RCC 7860 (cell line): ENCODE measurements at regions not wholly inside any gene's neighbourhood (a gene's known extent, or its start where the extent isn't known, plus 50 kb on each side); places are given as distances from the start of the nearest gene placed in this dataset.
"Not testable (repeated sequence)": the region's sequence is repeated elsewhere in the genome, so short reads cannot be mapped to it uniquely, and the experiment has no call there.

ENCODE experiments used
- DNase-seq: peaks from one replicate; pipeline ENCODE4 v3.0.0-alpha.2; 2015; ENCODE audit warnings: low spot score
- FAIRE-seq: peaks from 2 replicates; lab custom pipeline; 2012; peaks lifted over from hg19 to GRCh38; lab: Jason Lieb, UNC

DNA sequence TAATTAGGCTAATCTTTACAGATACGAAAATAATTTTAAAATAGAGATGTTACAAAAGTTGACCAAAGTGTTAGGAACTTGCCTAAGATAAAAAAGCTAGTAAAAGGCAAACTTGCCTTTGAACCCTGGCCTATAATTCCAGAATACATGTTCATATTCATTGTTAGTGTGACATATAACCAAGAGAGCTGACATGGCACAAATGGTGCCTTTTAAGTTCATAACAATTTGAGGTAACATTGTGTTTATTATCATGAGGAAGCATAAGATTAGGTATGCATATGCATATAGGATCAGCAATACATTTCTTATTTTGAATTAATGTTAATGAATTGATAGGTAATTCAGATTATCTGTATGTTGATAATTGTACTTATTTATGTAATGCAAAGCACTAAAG lies 1537.9 kb upstream of the PRR20A start:
- no peak for FAIRE-seq

DNA sequence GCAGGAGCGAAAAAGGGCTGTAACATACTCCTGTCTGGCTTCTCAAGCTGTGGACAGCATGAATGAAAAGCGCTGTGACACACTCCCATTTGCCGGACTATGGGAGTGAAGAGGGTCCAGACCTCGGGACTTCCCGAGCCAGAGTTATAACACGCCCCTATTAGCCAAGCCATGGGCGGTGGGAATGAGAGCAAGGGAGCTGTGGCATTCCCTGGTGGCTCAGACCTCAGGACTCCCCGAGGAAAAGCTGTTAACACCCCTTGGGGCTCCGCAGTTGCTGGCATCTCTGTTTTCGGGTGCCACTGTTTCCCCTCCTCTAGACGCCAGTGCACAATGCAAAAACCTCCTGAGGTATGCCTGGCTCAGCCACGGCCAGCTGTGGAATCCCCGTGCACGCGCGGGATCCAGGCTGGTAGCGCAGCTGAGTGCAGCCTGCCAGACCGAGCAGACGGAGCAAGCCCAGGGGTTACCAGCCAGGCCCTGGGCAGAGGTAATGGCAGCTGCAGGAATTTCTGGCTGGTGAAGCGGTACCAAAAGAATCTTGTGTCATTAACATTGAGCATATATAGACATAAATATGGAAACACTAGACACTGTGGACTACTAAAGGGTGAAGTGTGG lies 1534.6 kb upstream of the PRR20A start:
- FAIRE-seq (no peak), DNase-seq (no peak)

More for the DNA sequence above, 1537.9 kb upstream of the PRR20A start:
- no peak for DNase-seq

DNA sequence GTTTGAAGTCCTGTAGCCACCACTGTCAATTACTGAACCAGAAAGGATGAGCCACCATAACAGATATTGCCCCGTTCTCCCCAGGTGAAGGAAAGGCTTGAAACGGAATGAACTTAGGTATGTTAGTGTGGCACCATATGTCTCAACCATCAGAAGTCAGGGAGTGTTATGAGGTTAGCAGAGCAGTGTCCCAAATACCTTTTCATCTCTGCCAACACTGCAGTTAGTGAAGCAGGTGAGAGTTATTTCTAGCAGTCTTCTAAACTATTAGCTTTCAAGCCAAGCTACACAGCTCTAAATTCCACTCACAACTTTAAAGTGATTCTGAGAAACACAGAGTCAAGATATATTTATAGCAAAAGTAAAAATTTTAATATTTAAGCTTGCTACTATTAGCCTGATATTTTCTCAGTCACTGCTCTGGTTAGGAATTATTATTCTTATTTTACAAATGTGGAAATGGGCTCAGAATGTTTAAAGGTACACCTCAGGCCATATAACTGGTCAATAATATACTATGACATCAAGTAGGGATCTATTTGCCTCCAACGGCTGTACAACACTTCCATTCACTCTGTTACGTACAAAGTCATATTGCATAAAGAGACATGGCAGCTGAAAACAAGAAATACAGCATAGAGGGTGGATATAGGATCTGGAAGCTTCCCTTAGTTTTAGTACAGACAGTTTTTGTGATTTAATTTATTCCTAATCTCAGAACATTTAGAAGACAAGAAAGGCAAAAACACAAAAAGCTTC lies 1527.1 kb upstream of the PRR20A start:
- no peak for DNase-seq
- no peak for FAIRE-seq

DNA sequence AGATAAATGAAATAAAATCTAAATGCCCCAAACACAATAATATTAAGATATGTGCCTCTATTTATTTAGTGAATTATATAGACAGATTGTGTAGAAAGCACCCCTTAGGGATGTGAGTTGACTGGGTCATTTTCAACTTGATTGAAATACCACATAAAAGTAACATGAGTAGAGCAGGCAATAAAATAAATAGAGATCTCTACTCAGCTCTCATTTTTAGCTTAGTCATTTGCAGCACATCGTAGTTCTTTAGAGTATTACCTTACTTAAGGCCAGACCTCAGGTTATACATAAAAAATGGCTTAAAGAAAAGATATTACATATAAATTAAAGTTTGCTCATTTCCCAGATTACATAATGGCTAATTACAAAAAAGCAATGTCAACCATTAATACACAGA lies 1525.6 kb upstream of the PRR20A start:
- FAIRE-seq (no peak), DNase-seq (no peak)

DNA sequence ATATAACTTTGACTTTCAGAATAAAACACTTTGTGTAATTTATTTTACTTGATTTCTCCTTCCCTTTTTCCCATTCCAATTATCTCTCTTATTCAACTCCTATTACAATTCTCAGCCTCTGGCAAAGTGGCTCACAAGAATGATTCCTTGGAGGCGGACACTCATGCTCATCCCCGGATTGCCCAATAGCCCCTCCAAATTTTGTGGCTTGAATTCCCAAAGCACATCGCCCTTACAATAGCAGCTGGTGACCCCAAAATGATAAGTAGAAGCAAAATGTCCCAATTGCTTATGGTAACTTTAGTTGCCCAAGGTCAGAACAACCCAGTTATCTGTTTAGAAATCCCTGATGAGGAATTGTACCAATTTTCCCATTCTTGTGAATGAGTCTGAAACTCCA lies 1523.5 kb upstream of the PRR20A start:
- FAIRE-seq (no peak), DNase-seq (no peak)

DNA sequence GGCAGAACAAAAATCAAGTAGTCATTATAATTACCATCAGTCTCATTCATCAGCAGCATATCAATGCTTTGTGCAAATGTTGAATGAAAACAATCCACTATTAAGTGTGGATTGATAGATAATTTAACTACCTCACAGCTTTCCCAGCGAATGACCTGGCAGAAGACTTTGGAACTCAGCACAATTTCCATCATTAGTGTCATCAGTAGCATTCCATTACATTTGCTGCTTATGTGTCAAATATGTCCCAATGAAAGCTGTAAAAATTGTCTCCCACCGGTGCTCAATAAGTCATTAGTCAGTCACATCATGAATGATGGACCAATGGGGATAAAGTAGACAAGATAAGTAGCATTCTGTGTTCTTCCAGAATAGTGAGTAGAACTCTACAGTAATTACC lies 1513.5 kb upstream of the PRR20A start:
- DNase-seq (no peak), FAIRE-seq (no peak)

DNA sequence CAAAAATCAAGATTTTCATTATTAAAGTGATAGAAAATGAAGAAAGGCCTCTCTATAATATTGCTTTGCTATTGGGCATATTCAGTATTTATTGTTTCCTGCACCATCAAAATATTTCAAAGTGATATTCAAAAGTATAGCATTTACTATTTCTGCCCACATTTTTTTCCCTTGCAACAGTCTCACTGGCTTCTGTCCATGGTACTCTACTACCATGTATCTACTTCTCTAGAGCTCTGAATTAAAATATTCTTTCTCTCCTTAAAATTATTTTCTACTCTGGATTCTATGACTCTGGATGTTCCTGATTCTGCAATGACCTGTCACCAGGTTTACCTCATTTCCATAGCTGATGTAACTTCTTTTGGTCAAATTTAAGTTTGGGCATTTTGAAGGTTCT lies 1508.3 kb upstream of the PRR20A start:
- DNase-seq (no peak), FAIRE-seq (no peak)

DNA sequence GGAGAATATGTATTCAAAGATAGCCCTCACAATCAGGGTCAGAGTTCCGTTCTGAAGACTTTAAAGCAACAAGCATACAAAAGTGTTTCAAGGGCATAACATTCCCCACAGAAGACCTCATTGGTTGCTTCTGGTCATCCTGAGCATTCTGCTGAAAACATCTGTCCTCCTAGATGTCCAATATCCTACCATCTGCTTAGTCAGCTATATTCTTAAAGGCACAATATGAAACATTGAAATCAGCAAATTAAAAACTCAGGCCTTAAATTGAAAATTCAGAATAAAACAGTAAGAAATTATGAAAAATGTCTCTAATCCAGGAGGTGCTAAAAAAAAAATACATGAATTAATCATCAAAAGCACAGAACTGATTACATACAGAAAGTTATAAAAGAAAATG lies 1491.2 kb upstream of the PRR20A start:
- no peak for DNase-seq
- FAIRE-seq = no peak

DNA sequence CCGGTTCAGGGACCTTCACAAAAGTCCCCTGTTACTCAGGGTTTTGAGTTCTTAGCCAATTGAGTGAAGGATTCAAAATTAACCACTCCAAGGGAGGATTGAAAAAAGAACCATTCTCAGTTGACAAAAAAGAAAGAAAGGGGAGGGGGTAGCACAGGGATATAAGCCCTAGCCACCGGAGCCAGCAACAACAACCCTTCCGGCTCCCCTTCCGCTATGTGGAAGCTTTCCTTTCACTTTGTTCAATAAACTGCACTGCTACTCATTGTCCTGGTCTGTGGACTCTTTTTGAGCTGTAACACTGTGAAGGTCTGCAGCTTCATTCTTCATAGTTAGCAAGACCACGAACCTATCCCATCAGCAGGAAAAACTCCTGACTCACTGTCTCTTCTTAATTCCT lies 1488.1 kb upstream of the PRR20A start:
- DNase-seq = no peak
- no peak for FAIRE-seq

DNA sequence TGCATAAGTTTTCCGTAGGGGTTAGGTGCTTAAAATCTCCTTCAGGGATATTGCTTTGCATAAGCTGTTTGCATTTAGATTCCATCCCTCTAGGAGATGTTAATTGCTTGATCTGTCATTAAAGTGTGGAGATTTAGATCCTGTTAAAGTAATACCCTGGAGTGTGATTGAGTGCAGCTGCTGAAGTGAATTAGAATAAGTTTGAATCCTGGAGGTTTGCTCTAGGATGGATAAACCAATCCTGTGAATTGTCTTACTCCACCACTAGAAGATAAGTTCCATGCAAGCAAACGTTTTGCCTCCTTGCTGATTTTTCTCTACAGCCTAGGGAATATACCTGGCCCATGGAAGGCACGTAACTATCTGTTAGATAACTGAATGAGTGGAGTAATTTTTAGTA lies 1487.2 kb upstream of the PRR20A start:
- DNase-seq = no peak
- no peak for FAIRE-seq

DNA sequence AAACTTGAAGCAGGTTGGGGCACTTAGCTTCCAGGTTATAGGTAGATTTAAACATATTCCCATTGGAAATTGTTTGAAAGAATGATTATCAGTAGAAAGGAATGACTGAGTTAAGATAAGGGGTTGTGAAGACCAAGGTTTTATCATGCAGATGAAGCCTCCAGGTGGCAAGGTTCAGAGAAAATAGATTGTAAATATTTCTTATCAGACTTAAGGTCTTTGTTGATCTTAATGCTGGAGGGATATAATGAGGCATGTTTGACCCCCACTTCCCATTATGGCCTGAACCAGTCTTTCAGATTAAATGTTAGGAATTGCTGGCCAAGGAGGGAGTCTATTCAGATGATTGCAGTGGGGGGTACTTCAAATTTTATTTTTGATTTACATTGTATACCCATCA lies 1486.5 kb upstream of the PRR20A start:
- FAIRE-seq (no peak), DNase-seq (no peak)

DNA sequence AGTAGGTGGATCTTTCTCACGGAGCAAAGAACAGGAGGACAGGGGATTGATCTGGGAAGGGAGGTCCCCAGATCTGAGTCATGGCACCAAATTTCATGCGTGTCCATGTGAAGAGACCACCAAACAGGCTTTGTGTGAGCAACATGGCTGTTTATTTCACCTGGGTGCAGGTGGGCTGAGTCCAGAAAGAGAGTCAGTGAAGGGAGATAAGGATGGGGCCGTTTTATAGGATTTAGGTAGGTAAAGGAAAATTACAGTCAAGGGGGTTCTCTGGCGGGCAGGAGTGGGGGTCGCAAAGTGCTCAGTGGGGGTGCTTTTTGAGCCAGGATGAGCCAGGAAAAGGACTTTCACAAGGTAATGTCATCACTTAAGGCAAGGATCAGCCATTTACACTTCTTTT lies 1480.5 kb upstream of the PRR20A start:
- FAIRE-seq, DNase-seq: not testable (repeated sequence)

DNA sequence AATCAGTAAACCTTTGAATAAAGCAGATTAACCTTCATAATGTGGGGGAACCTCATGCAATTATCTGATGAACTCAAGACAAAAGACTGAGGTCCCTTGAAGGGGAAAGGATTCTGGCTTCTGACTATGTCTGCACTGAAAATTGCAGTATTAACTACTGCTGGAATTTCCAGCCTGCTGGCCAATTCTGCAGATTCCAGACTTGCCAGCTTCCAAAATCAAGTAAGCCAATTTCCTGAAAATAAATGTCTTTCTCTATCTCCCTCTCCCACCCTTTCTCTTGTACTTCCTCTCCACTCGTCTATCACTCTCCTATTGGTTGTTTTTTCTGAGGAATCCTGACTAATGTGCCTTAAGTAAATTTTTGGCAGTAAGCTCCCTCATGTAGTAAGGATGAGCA lies 1479.9 kb upstream of the PRR20A start:
- no peak for FAIRE-seq

DNA sequence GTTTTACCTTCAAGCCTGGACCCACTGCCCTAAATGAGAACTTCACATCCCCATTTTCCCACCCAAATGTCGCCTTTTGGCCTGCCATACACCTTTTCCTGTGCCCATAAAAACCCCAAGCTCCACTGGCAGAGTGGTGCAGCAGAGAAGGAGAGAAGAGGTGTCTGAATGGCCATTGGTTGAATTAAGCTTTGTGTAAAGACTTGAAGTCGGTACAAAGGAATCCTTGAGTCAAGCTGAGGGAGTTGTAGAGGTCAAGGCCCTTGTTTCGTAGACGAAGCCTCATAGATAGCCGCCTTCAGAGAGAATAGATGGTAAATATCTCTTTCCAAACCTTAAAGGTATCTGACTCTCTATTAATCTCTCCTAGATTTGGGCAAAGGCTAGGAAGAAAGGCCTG lies 1479.2 kb upstream of the PRR20A start:
- no peak for DNase-seq
- FAIRE-seq = no peak

More for the DNA sequence above, 1479.9 kb upstream of the PRR20A start:
- no peak for DNase-seq

DNA sequence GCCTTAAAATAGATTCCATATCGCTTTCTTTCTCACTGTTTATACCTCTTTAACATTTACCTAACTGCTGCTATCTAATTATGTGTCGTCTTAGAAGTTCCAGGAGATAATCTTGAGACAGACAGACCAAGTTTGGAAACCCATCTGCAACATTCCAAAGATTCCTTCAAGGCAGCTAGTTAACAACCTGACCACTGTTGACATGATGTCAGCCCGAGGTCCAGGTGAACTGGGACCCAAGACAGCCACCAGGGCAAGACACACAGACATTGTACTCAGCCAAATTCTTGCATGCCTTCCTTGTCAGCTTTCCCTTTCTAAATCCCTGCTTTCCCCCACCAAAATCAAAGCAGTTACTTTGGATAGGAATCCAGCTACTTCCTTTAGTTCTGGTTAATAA lies 1476.5 kb upstream of the PRR20A start:
- no peak for DNase-seq
- FAIRE-seq = no peak

DNA sequence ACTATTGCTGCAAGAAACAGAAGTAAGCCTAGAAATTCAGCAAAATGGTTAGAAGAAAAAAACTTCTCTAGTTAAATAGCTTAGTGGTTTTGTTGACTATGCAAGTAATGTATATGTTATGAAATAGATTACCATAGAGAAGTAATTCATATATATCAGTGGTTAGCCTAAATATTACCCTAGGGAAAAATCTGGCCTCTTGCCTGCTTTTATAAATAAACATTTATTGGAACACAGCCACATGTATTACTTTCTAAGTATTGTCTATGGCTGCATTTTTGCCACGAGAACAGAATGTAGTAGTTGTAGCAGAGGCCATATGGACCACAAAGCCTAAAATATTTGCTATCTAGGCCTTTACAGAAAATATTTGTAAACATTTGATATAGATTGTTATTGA lies 1471.7 kb upstream of the PRR20A start:
- FAIRE-seq (no peak), DNase-seq (no peak)

DNA sequence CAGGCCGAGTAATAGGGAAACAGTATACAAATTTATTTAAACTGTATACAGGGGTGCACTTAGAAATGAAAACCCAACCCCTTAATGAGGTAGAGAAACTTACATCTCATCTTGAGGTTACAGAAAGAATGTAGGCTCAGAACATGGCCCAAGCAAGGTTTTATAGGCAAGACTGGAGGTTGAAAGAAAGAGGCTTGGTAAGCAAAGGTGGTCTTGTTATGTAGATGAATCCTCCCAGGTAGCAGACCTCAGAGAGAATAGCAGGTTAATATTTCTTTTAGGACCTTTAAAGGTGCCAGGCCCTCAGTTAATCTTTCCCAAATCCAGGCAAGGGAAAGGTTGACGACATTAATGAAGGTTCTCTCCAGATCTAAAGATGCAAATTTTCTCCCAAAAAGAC lies 1466.8 kb upstream of the PRR20A start:
- FAIRE-seq (no peak), DNase-seq (no peak)

DNA sequence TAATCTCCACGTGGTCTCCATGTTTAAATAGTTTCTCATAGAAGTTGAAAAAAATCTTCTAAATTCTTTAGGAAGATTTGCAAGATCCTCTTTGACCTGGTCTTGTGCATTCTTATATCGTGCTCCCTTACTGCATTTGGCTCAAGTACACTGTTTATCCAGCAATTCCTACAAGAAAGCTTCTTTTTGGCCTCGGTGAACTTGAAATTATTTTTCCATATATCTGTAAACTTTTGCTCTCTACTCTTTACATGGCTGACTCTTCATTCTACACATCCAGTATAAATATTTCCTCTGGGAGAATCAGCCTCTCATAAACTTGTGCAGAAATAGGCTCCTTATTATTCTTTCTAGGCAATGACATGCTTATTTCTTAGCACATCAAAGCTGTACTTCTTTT lies 1457.9 kb upstream of the PRR20A start:
- no peak for DNase-seq

DNA sequence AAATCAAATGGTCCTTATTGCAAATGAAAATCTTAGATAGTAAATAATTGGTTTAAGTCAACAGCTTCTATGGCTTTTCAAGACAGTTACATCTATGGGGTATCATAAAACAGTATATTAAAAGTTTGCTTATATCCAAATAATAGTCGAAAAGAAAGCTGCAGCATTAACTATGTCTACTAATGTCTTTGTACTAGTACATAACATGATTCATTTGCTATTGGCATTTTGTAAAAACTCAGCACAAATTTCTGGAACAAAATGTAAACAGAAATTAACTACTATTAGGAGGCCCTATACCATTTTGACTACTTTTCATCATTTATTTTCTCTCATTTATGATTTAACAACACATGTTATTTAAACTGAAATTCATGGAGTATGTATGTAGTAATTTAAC lies 1435.2 kb upstream of the PRR20A start:
- DNase-seq (no peak), FAIRE-seq (no peak)

More for the DNA sequence above, 1457.9 kb upstream of the PRR20A start:
- FAIRE-seq = no peak

DNA sequence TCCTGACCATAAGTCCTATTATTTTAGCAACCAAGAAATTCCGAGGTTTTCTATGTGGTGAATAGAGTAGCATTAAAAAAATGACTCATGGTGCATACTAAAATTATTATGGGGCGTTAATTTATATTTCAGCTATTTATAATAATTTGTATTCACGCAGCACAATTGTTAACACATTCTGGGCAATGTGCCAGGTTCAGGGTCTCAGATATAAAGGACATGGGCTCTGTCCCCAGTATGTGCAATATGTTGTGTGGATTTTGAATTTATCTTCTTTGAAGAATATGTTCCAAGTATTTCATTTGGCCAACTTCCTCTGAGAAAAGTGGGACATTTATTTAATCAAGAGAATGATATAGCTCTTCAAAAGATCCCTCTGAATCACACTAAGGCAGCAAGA lies 1434.7 kb upstream of the PRR20A start:
- DNase-seq = no peak
- FAIRE-seq = no peak

DNA sequence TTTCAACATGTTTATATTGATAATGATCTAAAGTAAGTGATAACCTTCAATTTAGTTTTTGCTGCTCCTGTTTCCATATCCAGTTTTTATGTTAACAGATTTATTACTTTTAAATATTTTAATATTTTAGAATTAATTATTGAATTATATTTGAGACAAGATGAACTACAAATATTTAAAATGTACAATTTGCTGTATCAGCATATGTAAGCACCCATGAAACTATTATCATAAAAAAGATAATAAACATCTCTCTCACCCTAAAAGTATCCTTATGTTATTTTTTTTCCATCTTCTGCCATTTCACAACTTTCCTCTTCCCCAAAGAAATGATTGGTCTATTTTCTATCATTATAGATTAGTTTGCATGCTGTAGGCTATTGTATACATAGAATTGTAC lies 1426.6 kb upstream of the PRR20A start:
- DNase-seq (no peak), FAIRE-seq (no peak)

DNA sequence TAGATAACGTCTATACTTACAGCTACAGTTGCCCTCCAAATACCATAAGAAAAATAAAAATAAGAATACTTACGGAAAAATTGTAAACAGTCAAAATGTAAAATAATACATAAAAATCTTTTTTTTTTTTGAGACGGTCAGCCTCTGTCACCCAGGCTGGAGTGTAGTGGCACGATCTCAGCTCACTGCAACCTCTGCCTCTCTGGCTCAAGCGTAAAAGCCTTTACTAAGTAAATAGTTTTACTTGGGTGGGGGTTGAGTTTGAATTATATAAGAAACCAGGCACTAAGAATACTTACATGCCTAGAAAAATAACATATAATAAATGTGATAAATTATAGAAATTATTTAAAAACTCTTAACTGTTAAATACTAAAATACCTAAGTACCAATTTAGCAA lies 1413.0 kb upstream of the PRR20A start:
- DNase-seq = no peak
- FAIRE-seq = no peak

DNA sequence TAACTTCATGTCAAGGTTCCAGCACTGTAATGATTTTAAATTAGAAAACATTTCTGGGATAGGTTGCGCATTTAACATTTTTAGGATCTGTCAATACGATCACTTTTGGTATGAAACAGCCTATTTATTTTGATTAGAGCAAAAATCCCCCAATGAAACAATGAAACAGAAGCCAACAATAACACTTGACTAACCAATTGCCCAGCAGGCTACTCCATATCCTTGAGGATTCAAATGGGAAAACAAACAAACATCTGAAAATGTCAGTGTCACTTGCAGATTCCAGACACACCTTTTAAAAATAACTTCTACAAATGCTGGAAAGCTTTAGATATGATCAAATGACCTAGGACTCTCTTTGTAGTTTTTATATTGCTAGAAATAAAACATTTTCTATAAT lies 1412.5 kb upstream of the PRR20A start:
- DNase-seq = no peak
- FAIRE-seq = no peak
